ENCODE measurements at regions not wholly inside any gene's neighbourhood (a gene's known extent, or its start where the extent isn't known, plus 50 kb on each side); places are given as distances from the start of the nearest gene placed in this dataset.

- Histone ChIP-seq H3K9me3 (ENCODE audit: control insufficient read depth in 1 of 2, insufficient read depth in 1 of 2, low read depth in 1 of 2, low read length in 2 of 2) (no peaks in the 10 kb centered on the region), H3K9ac (ENCODE audit: low read length) (no peak overlapping the region), H3K27ac (ENCODE audit: low read depth, low read length) (no peak overlapping the region), H3K36me3 (ENCODE audit: control insufficient read depth in 1 of 2, insufficient read depth in 2 of 2, low read length in 2 of 2) (no peaks in the 10 kb centered on the region), H3K9me2 (ENCODE audit: insufficient read depth) (no peaks in the 10 kb centered on the region), H3K79me2 (ENCODE audit: insufficient read depth, low read length) (no peaks in the 10 kb centered on the region), H3K4me2 (ENCODE audit: low read length) (no peak overlapping the region), H3K4me3 (replicated peaks in 1 of 2; ENCODE audit: low read depth in 1 of 2, low read length in 2 of 2) (no peak overlapping the region), H4K20me1 (ENCODE audit: insufficient read depth) (no peaks in the 10 kb centered on the region), H3K4me1 (ENCODE audit: control insufficient read depth in 1 of 2, insufficient read depth in 2 of 2, low read length in 2 of 2) (no peaks in the 10 kb centered on the region), H3K27me3 (ENCODE audit: insufficient read depth, low read length) (no peaks in the 10 kb centered on the region), H2AFZ (ENCODE audit: low read depth, low read length, poor library complexity, severe bottlenecking) (no peak overlapping the region)
- ChIA-PET CTCF (no interaction called here), POLR2A (no interaction called here), RAD21 (ENCODE audit: low non-redundant PET in 1 of 2, low total read pairs in 2 of 2, uncharacterized antibody in 2 of 2, unreplicated experiment in 2 of 2) (no interaction called here)
- ATAC-seq, result no peak
- no peak for DNase-seq (ENCODE audit: low read depth, low spot score)
- no peak for TF ChIP-seq EGR1 (IDR thresholded peaks at IDR 0.05; ENCODE audit: low read depth)
- TF ChIP-seq ELF1 (IDR thresholded peaks at IDR 0.05; ENCODE audit: borderline replicate concordance, low read depth), result no peak
- TF ChIP-seq SP1 (IDR thresholded peaks at IDR 0.05; ENCODE audit: low read depth), result no peak
- no peak for TF ChIP-seq POLR2AphosphoS5 (IDR thresholded peaks at IDR 0.05; ENCODE audit: low read depth, low read length)
- no peak for TF ChIP-seq RAD21 (IDR thresholded peaks at IDR 0.05; ENCODE audit: low read depth)
- TF ChIP-seq EZH2 (IDR thresholded peaks at IDR 0.05), result no peak
- no peak for TF ChIP-seq ATF3 (IDR thresholded peaks at IDR 0.05)
- no peak for TF ChIP-seq CEBPB (IDR thresholded peaks at IDR 0.05; ENCODE audit: low read depth)
- no peak for TF ChIP-seq ZFX (IDR thresholded peaks at IDR 0.05)
- no peak for TF ChIP-seq MAX (IDR thresholded peaks at IDR 0.05)
- no peak for TF ChIP-seq YY1 (IDR thresholded peaks at IDR 0.05; ENCODE audit: extremely low read depth, insufficient replicate concordance, low read depth, low read length)
- TF ChIP-seq EZH2phosphoT487 (IDR thresholded peaks at IDR 0.05; ENCODE audit: borderline replicate concordance), result no peak
- TF ChIP-seq CBX3 (IDR thresholded peaks at IDR 0.05; ENCODE audit: low read depth), result no peak
- no peak for TF ChIP-seq REST (IDR thresholded peaks at IDR 0.05; ENCODE audit: low read depth)
- TF ChIP-seq JUND (IDR thresholded peaks at IDR 0.05), result no peak
- TF ChIP-seq SRF (IDR thresholded peaks at IDR 0.05; ENCODE audit: low read depth), result no peak
- no peak for TF ChIP-seq CTCF (IDR thresholded peaks at IDR 0.05 in 2 of 3, conservative IDR thresholded peaks at IDR 0.05 in 1 of 3; ENCODE audit: borderline replicate concordance in 1 of 3, insufficient read depth in 1 of 3, low read depth in 2 of 3, low read length in 2 of 3)
- TF ChIP-seq SIN3A (IDR thresholded peaks at IDR 0.05; ENCODE audit: low read depth), result no peak
- intact Hi-C loops (cut with micrococcal nuclease), result no loop called here
- BruUV-seq (replicated peaks), result no TSS peak
These were observed 52.8 kb upstream of the ZFAND3 start for GRCh38 chr6:37766717-37767116.

Data from HCT116 (cell line).